Endodermal cell (in vitro differentiated cells): ENCODE measurements at regions not wholly inside any gene's neighbourhood (a gene's known extent, or its start where the extent isn't known, plus 50 kb on each side); places are given as distances from the start of the nearest gene placed in this dataset.

Experiments used
- DNase-seq: peaks from one replicate; pipeline ENCODE4 v3.0.0-alpha.2; 2017
- H3K27ac ChIP-seq: 2 replicates; pipeline ENCODE4 v1.5.1; 2013; ENCODE audit warnings: mild to moderate bottlenecking, low read depth, low read length, moderate library complexity
- H3K27me3 ChIP-seq: 2 replicates; pipeline ENCODE4 v1.6.1; 2013; ENCODE audit warnings: mild to moderate bottlenecking, low read length, moderate library complexity; ENCODE audit not compliant: insufficient read depth, control insufficient read depth, poor library complexity, severe bottlenecking
- H3K36me3 ChIP-seq: 2 replicates; pipeline ENCODE4 v1.7.0; 2013; ENCODE audit warnings: mild to moderate bottlenecking, low read length, moderate library complexity; ENCODE audit not compliant: control insufficient read depth, insufficient read depth
- H3K4me1 ChIP-seq: one replicate; pipeline ENCODE4 v1.7.0; 2013; ENCODE audit warnings: low read length; ENCODE audit not compliant: control insufficient read depth, insufficient read depth
- H3K4me3 ChIP-seq: 2 replicates; pipeline ENCODE4 v1.5.1; 2013; ENCODE audit warnings: mild to moderate bottlenecking, low read length, moderate library complexity
- H3K9ac ChIP-seq: 2 replicates; pipeline ENCODE4 v1.6.1; 2013; ENCODE audit warnings: mild to moderate bottlenecking, low read length, moderate library complexity; ENCODE audit not compliant: poor library complexity, severe bottlenecking; ENCODE audit errors: extremely low read depth
- H3K9me3 ChIP-seq: 2 replicates; pipeline ENCODE4 v1.6.1; 2013; ENCODE audit warnings: mild to moderate bottlenecking, low read length, moderate library complexity; ENCODE audit not compliant: control insufficient read depth
- H3K27ac Mint-ChIP-seq: 2 replicates; pipeline ENCODE4 v1.8.0; 2020; ENCODE audit warnings: mixed read lengths
- H3K27me3 Mint-ChIP-seq: 2 replicates; pipeline ENCODE4 v1.8.0; 2021; ENCODE audit warnings: mild to moderate bottlenecking, mixed read lengths; ENCODE audit not compliant: insufficient read depth
- H3K36me3 Mint-ChIP-seq: 2 replicates; pipeline ENCODE4 v1.8.0; 2020; ENCODE audit warnings: low read depth, mixed read lengths
- H3K4me1 Mint-ChIP-seq: 2 replicates; pipeline ENCODE4 v1.8.0; 2020; ENCODE audit warnings: mixed read lengths
- H3K4me3 Mint-ChIP-seq: 2 replicates; pipeline ENCODE4 v1.8.0; 2020; ENCODE audit warnings: mild to moderate bottlenecking, moderate library complexity, mixed read lengths
- H3K9me3 Mint-ChIP-seq: 2 replicates; pipeline ENCODE4 v1.8.0; 2020; ENCODE audit warnings: mild to moderate bottlenecking, mixed read lengths
- WGBS, 2 experiments: methylation state at CpG; one replicate each; pipeline versions ENCODE4 v1.1.5 to v1.1.7; 2013; ENCODE audit warnings: missing lambda C conversion rate in 2 of 2, mixed read lengths in 1 of 2; ENCODE audit not compliant: insufficient coverage in 1 of 2, insufficient read length in 1 of 2; 5-methylcytosine and 5-hydroxymethylcytosine counted together
- TF ChIP-seq, protein P1 (sequence below): fragments of 200-600 bp; sonication (generic); conservative IDR thresholded peaks from 2 replicates; pipeline ENCODE4 v1.5.0; 2021; ENCODE audit warnings: antibody characterized with exemption, mild to moderate bottlenecking

DNA sequence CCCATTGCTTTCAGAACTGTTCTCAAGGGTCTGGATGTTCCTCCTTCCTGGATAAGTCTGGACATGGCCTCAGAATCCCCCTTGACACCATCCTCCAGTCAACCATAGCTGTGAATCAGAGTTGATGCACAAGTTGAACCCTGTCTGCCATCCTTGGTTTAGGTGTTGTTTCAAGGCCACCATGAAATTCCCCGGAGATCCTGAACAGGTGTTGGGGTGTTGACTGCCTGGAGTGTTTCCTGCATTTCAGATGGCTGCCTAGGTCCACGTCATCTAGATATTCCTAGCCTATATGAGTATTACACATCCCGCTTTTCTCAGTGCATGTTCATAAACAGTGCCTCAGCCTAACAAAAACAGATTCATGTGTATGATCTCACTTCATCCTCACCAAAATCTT lies 86.7 kb upstream of the PWP1 start:
- no peak for DNase-seq
- TF ChIP-seq, protein P1, sequence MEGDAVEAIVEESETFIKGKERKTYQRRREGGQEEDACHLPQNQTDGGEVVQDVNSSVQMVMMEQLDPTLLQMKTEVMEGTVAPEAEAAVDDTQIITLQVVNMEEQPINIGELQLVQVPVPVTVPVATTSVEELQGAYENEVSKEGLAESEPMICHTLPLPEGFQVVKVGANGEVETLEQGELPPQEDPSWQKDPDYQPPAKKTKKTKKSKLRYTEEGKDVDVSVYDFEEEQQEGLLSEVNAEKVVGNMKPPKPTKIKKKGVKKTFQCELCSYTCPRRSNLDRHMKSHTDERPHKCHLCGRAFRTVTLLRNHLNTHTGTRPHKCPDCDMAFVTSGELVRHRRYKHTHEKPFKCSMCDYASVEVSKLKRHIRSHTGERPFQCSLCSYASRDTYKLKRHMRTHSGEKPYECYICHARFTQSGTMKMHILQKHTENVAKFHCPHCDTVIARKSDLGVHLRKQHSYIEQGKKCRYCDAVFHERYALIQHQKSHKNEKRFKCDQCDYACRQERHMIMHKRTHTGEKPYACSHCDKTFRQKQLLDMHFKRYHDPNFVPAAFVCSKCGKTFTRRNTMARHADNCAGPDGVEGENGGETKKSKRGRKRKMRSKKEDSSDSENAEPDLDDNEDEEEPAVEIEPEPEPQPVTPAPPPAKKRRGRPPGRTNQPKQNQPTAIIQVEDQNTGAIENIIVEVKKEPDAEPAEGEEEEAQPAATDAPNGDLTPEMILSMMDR, result no peak
- Histone ChIP-seq H3K27ac (no peak overlapping the region), H3K36me3 (no peaks in the 10 kb centered on the region), H3K4me1 (no peaks in the 10 kb centered on the region), H3K27me3 (no peaks in the 10 kb centered on the region), H3K9me3 (peaks cover 14% of the 10 kb centered on the region), H3K9ac (no peak overlapping the region), H3K4me3 (no peak overlapping the region)
- Mint-ChIP-seq H3K36me3 (no peaks in the 10 kb centered on the region), H3K4me3 (no peak overlapping the region), H3K4me1 (no peaks in the 10 kb centered on the region), H3K27ac (no peak overlapping the region), H3K9me3 (peaks cover 20% of the 10 kb centered on the region), H3K27me3 (no peaks in the 10 kb centered on the region)
- WGBS, 2 experiments, result 92% methylated on average over 3 of the region's 3 CpGs

DNA sequence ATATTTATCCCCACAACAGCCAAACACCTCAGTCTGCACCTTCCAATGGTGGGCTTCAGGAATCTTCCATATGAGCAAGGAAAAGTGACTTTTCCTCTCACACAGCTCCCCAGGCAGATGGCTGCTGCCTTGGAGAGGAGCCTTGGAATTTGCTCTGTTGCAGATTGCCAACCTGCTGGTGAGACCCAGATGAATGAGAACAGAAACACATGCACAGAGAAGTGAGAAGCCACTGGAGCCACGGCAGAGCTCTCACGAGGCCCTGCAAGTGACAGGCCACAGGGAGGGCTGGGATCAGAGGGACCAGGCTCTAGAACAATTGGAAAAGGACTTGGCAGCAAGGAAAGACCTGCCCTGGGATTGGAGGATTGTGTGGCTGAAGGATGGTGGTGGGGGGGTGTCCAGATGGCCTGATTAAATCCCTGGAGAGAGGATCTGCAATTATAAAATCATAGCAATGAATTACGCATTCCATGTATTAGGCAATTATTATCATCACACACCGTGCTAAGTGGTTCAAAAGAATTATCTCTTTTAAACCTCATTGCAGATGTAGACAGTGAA lies 84.9 kb upstream of the PWP1 start:
- WGBS, 2 experiments, result 96 to 100% methylated on average over 2 to 4 of the region's 4 CpGs
- H3K27ac Mint-ChIP-seq, result no peak overlapping the region

GRCh38 chr12:107602446-107602845 lies 83.2 kb upstream of the PWP1 start:
- H3K27ac Mint-ChIP-seq, result no peak overlapping the region
- no peak overlapping the region for H3K4me3 Mint-ChIP-seq
- H3K9me3 ChIP-seq, result peaks cover 7% of the 10 kb centered on the region
- peaks cover 10% of the 10 kb centered on the region for H3K9me3 Mint-ChIP-seq
- H3K4me3 ChIP-seq, result no peak overlapping the region
- no peak overlapping the region for H3K9ac ChIP-seq
- DNase-seq, result no peak
- WGBS, 2 experiments, result 97 to 100% methylated on average over 4 to 9 of the region's 9 CpGs
- no peaks in the 10 kb centered on the region for H3K27me3 ChIP-seq
- TF ChIP-seq, protein P1, result no peak
- H3K4me1 ChIP-seq, result no peaks in the 10 kb centered on the region
- H3K4me1 Mint-ChIP-seq, result peaks cover 9% of the 10 kb centered on the region
- H3K27me3 Mint-ChIP-seq, result no peaks in the 10 kb centered on the region
- H3K36me3 Mint-ChIP-seq, result no peaks in the 10 kb centered on the region
- H3K36me3 ChIP-seq, result no peaks in the 10 kb centered on the region
- H3K27ac ChIP-seq, result no peak overlapping the region

More for the DNA sequence above, 84.9 kb upstream of the PWP1 start:
- H3K4me1 ChIP-seq, result no peaks in the 10 kb centered on the region
- TF ChIP-seq, protein P1, result no peak
- no peak overlapping the region for H3K9ac ChIP-seq
- no peak overlapping the region for H3K4me3 Mint-ChIP-seq
- no peaks in the 10 kb centered on the region for H3K36me3 ChIP-seq
- H3K27me3 Mint-ChIP-seq, result no peaks in the 10 kb centered on the region
- peaks cover 6% of the 10 kb centered on the region for H3K4me1 Mint-ChIP-seq
- H3K4me3 ChIP-seq, result no peak overlapping the region
- H3K9me3 Mint-ChIP-seq, result peaks cover 16% of the 10 kb centered on the region
- peaks cover 14% of the 10 kb centered on the region for H3K9me3 ChIP-seq
- H3K27me3 ChIP-seq, result no peaks in the 10 kb centered on the region
- no peak for DNase-seq
- no peak overlapping the region for H3K27ac ChIP-seq
- no peaks in the 10 kb centered on the region for H3K36me3 Mint-ChIP-seq
